GM12874 (cell line): ENCODE measurements at regions not wholly inside any gene's neighbourhood (a gene's known extent, or its start where the extent isn't known, plus 50 kb on each side); places are given as distances from the start of the nearest gene placed in this dataset.

ENCODE experiments used
- CTCF ChIP-seq: IDR thresholded peaks from 2 replicates; pipeline ENCODE4 v1.5.1; 2011; ENCODE audit warnings: low read depth, mild to moderate bottlenecking, control low read depth, low read length, moderate library complexity; ENCODE audit not compliant: insufficient read depth

GRCh38 chr2:76170009-76170384 lies 459.3 kb upstream of the GCFC2 start:
- no peak for TF ChIP-seq CTCF

- TF ChIP-seq CTCF = no peak
Measured at GRCh38 chr2:76169276-76170008, 458.7 kb upstream of the GCFC2 start.

- TF ChIP-seq CTCF = no peak
Measured at GRCh38 chr2:76163860-76164259, 453.1 kb upstream of the GCFC2 start.

GRCh38 chr2:76160670-76161069 lies 450.0 kb upstream of the GCFC2 start:
- TF ChIP-seq CTCF = no peak

- no peak for TF ChIP-seq CTCF
Measured at GRCh38 chr2:76159042-76159648, 448.4 kb upstream of the GCFC2 start.

- no peak for TF ChIP-seq CTCF
Measured at GRCh38 chr2:76157531-76157930, 446.8 kb upstream of the GCFC2 start.

GRCh38 chr2:76154981-76155380 lies 444.3 kb upstream of the GCFC2 start:
- no peak for TF ChIP-seq CTCF
